ENCODE measurements at regions not wholly inside any gene's neighbourhood (a gene's known extent, or its start where the extent isn't known, plus 50 kb on each side); places are given as distances from the start of the nearest gene placed in this dataset.
"Not testable (repeated sequence)": the region's sequence is repeated elsewhere in the genome, so short reads cannot be mapped to it uniquely, and the experiment has no call there.

DNA sequence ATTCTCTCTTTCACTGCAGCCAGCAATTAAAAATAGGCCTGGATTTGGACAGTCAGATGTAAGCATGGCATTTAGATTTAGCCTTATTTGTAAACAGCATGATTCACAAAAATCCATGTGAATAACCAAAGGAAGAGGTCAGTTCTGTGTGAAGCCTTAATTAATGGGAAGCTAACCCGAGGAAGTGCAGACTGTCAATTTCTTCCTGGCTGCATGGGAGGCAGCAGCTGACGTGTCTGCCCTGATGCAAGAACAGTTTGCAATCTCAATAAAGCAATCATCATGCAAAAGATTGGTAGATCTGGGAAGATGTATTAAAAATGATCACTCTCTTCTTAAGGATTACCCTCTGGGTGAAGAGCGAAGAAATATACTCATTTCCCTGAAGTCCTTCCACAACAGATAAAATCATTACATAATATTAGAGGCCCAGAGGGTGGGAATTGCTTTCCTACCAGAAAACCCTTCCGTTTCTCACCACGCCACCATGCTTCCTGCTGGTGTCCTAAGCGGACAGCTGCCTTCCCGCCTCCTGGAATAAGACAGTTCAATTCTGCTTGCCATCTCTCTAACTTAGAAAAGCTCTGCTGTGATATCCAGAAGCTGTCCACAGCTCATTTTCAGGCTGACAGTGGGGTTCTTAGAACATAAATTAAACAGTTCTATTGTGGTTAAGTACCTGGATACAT, 526.7 kb upstream of the NRP1 start:
- no peak for DNase-seq (ENCODE audit: low read depth in 2 of 2)

DNA sequence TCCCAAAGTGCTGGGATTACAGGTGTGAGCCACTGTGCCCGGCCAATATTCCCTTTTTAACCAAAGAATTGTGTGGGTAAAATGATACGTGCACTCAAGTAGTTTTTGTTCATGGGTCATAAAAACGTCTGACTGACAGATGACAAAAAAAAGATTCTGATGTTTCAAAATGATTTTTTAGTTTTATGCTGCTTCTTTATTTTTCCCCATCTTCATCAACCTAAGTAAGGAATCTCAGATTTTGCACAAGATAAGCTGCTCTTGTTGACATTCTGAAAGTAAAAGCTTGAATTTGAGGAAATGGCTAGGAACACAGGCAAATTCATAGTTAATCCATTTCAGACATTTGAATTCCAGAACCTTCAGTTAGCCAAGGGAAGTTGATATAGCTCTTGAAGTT, 526.1 kb upstream of the NRP1 start:
- no peak for DNase-seq (ENCODE audit: low read depth in 2 of 2)

DNA sequence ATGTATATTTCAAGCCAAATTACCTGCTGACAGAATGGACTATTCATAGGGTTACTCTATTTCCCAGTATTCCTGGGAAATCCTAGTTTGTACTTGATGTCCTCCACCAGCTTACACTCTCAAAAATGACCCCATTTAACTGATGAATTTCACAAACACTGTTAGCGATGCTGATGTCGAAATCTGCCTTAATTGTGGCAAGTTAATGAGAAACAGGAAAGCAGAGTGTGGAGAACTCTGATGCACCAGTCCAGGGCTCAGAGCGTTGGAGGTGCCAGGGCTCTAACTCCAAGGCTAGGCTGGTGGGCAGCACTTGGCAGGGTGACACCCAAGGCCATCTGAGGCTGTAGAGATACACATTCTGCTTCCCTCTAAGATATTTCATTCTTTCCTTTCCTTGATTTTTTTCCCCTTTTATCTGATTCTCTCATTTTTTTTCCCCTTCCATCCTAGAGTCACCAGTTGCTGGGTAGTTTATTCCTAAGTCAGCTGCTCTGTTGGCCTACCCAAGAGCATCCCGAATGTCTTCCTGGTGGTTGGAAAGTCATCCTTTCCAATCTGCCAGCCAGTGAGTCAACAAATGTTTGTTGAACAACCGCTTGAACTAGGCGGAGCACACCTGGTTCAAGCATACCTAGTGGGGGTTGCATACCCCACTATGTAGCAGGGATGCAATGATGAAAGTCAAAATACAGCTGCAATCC, 525.0 kb upstream of the NRP1 start:
- no peak for DNase-seq (ENCODE audit: low read depth in 2 of 2)

DNA sequence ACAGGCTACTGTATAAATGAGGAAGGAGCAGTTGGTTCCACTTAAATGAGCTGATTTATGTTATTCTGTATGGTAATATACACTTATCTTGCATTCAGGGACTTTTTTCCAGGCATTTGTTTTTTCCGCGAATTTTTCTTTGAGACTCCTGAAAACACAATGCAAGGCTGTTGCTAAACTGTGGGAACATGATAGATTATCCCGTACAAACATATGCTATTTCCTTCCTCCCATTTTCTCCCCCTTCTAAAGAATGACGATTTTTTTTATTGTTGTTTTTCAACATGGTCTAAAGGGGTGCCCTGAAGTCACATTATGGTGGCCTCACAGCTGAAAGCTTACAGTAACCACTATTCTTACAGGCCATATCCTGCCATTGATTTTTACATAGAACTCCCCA, 523.9 kb upstream of the NRP1 start:
- no peak for DNase-seq (ENCODE audit: low read depth in 2 of 2)

DNA sequence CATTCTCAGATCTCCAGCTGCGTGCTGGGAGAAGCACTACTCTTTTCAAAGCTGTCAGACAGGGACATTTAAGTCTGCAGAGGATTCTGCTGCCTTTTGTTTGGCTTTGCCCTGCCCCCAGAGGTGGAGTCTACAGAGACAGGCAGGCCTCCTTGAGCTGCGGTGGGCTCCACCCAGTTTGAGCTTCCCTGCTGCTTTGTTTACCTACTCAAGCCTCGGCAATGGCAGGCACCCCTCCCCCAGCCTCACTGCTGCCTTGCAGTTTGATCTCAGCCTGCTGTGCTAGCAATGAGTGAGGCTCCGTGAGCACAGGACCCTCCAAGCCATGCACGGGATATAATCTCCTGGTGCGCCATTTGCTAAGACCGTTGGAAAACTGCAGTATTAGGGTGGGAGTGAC, 518.8 kb upstream of the NRP1 start:
- DNase-seq (ENCODE audit: low read depth in 2 of 2), result not testable (repeated sequence)

DNA sequence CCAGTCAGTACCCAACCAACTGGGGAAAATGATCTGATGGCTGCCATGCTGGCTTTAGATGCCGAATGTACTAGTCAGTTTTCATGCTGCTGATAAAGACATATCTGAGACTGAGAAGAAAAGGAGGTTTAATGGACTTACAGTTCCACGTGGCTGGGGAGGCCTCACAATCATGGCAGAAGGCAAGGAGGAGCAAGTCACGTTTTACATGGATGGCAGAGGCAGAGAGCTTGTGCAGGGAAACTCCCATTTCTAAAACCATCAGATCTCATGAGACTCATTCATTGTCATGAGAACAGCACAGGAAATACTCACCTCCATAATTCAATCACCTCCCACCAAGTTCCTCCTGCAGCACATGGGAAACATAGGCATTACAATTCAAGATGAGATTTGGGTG, 508.9 kb upstream of the NRP1 start:
- no peak for DNase-seq (ENCODE audit: low read depth in 2 of 2)

DNA sequence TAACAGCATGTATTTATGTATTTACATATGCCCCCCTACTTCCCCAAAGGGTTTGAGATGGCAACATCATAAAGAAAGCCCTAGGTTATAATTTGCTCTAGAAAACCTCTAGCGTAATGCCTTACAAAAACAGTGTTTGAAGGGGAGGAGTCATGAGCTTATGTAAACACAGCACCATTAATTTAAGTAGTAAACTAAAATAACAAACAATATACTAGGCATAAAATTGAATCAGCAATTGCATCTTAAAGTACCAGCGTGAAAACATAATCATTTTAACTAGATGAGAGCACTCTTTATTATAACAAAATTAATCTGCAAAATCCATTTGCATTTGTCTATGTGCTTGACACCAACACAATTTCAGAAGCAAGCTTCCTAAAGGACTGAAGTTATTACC, 507.2 kb upstream of the NRP1 start:
- DNase-seq (ENCODE audit: low read depth in 2 of 2), result no peak

DNA sequence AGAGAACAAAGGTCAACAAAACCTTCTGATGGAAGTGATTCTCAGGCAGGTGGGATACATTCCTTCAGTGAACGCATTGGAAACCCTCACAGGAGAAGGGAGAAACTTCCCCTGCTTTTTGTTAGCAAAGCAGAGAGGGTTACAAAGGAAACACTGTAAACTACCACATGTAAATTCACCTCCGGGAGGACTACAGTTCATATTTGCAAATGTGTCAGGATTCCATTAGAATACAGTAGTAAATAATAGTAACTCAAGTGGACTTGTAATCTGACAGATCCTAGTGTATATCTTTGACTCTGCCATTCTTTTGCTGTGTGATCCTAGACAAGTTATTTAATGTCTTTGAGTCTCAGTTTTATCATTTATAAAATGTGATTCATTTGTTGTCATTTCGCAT, 504.3 kb upstream of the NRP1 start:
- DNase-seq (ENCODE audit: low read depth in 2 of 2), result no peak

DNA sequence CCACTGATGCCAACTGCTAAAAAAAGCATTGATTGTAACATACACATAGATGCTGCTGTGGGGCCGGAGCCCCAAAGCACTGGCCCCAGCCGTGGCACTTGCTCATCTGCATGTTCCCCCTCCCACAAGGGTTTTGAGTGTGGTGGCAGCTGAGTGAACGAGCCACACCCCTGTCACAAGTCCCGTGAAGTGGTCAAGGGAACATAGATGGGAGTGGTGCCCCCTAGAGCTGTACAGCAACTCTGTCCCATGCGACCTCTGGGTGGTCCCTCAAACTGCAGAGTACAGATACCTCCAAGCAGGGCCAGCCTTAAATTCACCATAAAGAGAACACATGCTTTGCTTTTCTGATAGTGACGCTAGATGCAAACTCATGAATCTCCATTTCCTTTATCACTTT, 503.3 kb upstream of the NRP1 start:
- no peak for DNase-seq (ENCODE audit: low read depth in 2 of 2)

DNA sequence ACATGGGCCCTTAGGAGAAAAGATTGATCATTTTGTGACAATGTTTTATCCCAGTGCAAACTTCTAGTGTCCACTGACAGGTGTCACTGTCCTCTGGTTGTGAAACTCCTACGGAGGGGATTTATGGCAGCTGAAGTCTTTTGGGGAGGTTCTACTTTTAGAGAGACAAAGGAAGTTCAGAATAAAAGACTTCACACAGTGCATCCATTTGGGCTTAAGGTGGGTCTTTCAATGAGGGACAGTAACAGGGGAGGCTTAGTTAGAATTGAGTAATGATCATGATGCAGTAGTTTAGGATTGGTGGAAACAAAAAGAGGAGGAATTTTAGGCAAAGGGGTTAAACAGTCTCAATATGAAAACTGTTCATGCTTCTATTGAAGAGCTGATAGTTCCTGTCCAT, 501.1 kb upstream of the NRP1 start:
- DNase-seq (ENCODE audit: low read depth in 2 of 2), result no peak

DNA sequence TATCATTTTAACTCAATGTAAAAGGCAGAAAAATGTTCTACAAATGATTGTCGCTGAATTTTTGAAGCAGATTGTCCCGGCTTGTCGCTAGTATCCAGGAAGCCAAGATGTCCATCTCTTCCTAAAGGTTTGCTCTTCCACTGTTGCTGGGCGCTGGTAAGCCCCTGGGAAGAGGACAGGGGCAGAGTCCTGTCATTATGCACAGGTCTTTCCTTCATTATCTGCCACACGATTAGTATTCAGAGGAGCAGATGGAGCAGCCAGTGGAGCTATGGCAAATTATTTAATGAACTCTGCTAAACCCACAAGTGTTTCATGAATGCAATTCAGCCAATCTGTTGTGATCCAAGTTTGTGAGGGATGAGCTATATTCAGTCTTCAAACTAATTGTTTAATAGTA, 499.1 kb upstream of the NRP1 start:
- no peak for DNase-seq (ENCODE audit: low read depth in 2 of 2)

DNA sequence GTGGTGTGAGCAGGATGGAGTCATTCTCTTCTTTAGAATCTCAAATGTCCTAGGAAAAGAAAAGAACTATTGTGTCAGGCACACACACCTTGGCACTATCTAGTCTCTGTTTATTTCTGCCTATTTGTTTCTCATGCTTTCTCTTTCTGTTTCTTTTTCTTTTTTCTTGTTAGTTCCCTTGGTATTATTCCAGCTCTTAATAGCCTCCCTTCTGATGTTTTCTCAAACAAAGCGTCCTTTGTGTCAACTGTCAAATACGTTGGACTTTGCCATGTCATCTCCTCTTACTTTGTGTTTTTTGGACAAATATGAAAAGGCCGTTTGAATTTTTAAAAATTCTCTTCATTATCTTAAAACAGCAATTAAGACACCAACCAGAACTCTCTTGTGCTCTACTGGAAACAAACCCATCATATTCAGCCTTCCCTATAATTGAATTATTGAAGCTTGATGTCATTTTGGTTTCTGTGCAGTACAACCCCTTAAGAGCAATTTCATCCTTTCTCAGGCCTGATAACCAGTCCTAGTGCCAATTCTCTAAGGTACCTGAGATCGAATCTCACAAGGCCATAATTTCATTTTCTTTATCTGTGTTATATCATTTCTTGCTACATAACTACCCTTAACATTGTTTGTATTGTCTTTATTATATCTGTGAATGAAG, 497.8 kb upstream of the NRP1 start:
- no peak for DNase-seq (ENCODE audit: low read depth in 2 of 2)

DNA sequence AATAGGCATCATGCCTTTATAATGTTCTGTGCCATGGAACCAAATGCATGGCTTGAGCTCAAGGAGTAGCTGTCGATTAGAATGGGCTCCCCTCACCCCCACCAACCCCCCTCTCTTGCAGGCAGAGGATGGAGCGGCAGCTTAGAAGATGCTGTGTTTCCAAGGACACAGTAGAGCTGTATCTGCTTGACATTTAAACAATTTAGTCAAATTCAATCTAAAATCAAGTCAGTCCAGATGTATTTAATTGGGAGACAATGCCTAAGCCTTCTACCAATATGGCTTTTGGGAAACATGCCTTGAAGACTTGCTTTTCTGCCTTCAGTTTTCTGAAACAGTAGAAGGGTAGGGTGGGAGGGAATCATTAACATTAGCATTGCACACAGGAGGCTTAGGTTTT, 497.1 kb upstream of the NRP1 start:
- DNase-seq (ENCODE audit: low read depth in 2 of 2), result no peak

DNA sequence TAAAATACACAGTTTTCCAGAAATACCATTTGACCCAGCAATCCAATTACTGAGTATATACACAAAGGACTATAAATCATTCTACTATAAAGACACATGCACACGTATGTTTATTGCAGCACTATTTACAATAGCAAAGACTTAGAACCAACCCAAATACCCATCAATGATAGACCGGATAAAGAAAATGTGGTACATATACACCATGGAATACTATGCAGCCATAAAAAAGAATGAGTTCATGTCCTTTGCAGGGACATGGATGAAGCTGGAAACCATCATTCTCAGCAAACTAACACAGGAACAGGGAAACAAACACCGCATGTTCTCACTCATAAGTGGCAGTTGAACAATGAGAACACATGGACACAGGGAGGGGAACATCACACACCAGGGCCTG, 495.4 kb upstream of the NRP1 start:
- not testable (repeated sequence) for DNase-seq (ENCODE audit: low read depth in 2 of 2)

DNA sequence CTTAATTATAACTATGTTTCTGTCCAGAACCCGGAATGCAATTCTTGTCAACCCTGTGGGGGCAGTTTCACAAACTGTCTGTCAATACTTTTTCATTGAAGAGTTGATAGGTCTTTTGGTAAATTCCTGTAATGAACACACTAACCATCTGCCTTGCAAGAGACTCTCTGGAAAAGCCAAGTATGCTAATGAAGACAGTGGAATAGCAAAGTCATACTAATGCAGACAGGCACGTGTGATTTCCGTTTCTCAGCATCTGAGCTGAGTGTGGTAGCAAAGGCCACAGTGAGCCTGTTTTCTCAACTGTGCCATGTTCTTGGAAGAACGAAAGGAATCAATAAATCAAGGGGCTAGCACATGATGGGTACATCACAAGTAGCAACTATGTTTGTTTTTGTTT, 494.1 kb upstream of the NRP1 start:
- DNase-seq (ENCODE audit: low read depth in 2 of 2), result no peak

DNA sequence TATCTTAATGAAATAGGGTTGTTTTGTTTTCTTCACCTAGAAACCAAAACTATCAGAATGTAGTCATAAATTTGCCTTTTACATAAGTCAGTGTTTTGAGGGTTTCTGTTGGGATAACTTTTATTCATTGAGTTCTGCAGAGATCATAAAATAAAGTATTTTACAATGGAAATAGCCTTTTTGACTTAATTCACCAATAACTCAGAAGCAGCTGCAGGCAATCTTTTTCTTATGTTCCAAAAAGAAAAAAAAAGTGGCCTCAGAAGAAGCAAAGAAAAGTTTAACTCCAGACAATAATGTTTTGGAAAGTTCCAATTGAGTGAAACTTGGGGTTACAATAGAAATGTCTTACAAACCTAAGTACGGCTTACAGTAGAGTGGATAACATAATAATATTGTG, 491.7 kb upstream of the NRP1 start:
- no peak for DNase-seq (ENCODE audit: low read depth in 2 of 2)

DNA sequence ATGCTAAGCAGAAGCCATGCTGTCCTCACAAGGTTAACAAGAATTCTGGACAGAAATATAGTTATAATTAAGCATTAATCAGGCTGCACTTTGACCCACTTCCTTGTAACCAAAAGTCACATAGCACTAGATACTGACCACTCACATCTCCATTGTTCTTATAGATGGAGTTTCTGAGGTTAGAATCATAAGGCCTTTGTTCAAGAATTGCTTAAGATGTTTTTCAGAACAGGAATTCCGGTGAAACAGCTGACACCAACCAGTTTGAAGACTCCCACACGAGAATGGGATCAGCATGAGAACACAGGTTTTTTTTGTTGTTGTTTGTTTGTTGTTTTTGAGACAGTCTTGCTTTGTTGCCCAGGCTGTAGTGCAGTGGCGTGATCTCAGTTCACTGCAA, 488.3 kb upstream of the NRP1 start:
- no peak for DNase-seq (ENCODE audit: low read depth in 2 of 2)

DNA sequence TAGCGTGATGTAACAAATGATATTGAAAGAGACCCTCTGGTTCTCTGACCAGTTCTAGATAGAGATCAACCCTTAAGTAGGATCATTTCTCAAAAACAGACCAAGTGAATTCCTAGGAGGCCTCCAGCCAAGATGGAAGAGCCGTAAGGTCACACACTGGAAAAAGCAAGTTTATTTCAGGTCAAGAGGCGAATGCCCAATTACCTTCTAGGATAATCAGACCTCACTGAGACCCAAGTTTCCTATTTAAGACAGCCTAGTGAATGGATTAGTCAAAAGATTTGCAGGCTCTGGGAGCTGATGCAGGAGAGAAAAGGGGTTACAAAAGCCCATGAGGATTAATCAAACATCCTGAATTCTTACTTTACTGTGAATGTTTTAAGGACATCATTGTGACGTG, 486.1 kb upstream of the NRP1 start:
- no peak for DNase-seq (ENCODE audit: low read depth in 2 of 2)

DNA sequence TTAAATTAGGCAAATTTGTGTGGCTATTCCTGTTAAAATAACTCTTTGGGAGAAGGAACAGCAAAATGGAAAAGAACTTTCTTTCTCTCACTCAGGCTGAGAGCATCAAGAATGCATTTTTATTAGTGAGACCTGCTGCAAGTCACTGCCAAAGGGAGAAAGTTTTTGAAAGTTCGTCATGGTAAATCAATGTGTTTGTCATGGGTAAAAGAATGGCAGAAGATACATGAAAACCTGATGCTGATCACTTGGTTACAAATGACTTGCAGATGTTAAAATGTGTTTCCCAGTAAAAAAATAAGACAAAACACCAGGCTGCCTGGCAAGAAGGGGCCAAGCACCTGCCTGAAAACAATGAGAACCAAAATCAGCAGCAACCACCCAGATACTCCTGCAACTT, 484.7 kb upstream of the NRP1 start:
- DNase-seq (ENCODE audit: low read depth in 2 of 2), result no peak

DNA sequence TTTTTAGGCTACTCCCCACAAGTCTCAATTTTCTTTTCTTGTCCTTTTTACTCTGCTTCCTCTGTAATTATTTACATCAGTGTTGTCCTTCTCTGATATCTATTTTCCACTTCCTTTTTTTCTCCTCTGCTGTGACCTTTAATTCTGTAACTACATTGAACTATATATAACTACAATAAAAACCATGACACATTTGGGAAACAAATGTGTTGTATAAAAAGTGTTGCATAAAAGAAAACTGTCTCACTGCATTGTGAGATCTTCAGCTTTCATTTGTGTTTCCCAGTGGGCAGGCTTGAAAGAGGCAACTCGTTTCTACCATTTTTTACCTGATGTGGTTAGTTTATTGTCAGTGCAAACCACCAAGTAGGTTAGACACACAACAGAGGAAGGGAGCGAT, 483.9 kb upstream of the NRP1 start:
- DNase-seq (ENCODE audit: low read depth in 2 of 2), result no peak

DNA sequence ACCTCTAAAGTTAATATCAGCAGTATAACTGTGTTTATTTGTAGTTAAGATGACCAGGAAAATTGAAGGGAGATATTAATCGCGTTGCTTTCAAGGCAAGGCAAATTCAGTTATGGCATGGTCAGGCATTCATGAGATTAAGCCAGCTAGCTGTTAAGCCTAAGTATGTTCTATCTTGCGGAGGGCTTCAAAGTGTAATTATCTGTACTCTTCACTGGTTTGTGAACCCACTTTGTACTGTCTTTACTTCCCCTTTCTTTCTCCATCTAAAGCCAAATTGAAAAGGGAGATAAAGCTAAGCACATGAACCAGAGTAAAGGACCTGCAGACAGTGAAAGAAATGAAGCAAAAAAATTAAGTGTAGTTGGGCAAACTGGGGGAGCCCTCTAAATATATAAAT, 483.1 kb upstream of the NRP1 start:
- no peak for DNase-seq (ENCODE audit: low read depth in 2 of 2)

DNA sequence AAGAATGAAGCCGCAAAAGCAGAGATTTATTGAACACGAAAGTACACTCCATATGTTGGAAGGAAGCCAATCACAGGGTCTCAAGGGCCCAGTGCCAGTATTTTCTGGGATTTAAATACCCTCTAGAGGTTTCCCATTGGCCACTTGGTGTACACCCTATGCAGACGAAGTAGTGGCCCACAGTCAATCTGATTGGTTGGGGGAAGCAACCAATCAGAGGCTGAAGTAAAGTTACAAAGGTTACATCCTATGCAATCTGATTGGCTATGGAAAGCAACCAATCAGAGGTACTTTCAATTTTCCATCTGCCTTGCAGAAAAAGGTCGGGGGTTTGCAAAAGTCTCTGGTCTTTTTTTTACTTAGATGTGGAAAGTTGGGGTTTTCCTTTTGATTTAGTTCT, 481.3 kb upstream of the NRP1 start:
- no peak for DNase-seq (ENCODE audit: low read depth in 2 of 2)

DNA sequence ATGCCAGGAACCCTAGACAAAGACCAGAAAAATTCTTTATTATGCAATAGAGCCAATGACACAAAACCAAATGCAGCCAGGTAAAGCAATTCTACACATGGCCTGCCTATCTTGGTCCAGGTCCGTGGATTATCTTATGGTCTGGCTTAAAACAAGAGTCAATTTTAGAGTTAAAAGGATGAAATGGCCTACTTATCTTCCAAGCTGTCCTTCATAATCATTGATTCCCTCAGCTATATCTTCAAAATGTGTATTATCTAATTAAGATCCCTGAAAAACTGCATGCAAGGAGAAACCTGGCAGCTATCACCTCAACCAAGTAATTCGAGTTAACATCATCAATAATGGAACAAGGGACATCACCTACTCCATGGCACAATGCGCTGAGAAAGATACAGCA, 479.4 kb upstream of the NRP1 start:
- no peak for DNase-seq (ENCODE audit: low read depth in 2 of 2)

Data from fibroblast of skin of left biceps (primary cell).